SKM-1 treated with dmso at 0.1 percent for 144 hours (cell line): ENCODE measurements at regions not wholly inside any gene's neighbourhood (a gene's known extent, or its start where the extent isn't known, plus 50 kb on each side); places are given as distances from the start of the nearest gene placed in this dataset.
"Not testable (repeated sequence)": the region's sequence is repeated elsewhere in the genome, so short reads cannot be mapped to it uniquely, and the experiment has no call there.

Source experiments
- DNase-seq: peaks from one replicate; lab custom pipeline; 2025; ENCODE audit not compliant: unreplicated experiment; lab: John Stamatoyannopoulos, UW

DNA sequence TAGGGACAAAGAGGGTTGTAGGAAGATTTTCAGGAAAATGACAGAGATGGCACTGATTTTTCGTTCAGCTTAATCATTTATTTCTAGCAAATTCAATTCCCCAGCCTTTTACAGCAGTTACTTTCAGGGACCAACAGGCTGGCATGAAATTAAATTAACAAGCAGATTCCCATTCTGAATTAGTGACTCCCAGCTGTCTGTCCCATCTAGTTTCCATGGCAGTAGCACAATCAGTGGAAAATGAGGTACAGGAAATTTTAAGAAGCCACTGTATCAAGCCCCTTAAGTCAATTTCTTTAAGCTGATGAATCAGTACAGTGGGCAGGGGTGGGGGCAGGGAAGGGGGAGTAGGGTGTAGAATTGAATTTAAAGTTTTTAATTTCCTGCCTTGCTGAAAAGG lies 121.1 kb upstream of the TEX13C start:
- DNase-seq, result no peak

DNA sequence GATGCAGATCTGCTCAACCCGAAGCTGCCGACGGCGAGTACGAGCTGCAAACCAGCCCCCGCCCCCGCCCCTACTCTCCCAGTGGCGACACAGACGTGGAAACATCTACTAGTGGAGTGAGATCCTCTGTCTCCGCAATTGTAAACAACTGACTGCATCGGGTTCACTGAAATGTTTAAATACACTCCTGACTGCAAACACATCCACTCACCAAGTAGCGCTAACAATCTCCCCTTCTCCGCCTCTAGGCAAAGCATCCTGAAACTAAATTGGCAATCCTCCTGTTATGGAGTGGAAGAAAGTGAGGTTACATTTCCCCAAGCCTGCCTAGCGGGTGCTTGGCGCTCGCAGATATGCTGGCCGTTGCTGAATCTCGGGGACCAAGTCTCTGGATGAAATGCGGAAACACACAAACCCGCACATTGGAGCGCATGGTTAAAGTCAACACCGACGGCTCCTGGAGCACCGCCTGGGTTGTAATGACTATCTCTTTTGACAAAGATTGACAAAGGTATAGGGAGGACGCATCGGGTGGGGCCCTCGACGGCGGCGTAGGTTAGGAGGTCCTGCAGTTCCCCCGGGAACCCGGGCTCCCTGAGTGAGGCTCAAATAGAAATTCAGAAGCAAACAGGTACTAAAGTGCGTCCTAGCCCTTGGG lies 117.0 kb upstream of the TEX13C start:
- DNase-seq, result no peak

DNA sequence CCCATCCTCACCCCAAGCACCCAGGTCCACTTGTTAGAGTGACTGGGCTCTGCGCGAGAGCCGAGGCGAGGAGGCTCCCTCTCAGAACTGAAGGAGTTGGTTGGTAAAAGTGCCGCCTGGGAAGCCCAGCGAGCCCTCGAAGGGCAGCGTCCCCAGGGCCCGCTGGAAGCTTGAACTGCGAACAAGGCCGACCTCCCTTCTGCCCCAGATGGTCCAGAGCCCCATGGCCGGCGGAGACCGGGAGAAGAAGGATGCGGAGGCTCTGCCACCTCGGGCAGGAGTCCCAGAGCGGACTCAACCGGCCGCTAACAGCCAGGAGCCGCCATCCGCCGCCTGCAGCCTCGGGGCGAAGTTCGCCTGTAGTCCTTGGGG lies 116.3 kb upstream of the TEX13C start:
- no peak for DNase-seq

DNA sequence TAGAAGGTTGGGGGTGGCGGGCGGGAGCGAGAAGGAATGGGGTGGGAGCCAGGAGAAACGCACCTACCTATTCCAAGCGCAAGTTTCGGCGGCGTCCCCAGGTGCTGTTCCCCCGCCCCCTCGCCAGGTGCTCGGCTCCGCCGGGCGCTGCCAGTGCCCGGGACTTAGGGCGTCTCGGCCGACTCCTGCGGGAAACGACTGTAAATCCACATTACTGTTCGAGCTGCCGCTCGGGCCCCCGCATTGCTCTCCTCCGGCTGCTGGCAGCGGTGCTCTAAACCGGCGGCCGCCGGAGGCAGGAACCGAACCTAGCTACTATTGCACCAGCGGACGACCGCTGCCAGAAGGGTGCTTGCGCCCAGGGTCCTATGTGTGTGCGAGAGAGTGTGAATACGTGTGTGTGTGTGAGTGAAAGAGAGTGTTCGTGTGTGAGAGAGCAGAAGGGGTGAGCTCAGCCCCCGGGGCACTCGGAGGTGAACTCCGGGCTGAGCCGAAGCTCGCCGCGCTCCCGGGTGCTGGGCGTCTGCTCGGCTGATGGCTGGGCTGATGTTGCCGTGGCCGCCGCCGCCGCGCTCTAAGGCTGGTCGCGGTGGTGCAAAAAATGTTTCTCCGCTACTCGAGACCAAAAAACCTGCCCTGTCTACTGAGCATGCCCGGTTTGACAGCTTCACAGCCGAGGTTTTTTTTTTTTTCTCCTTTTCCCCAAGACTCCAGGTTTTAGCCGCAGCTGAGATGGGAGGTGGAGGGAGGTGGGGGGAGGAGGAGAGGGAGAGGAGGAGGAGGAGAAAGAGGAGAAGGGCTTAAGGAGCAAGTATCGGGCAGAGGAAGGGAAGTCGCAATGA lies 115.7 kb upstream of the TEX13C start:
- DNase-seq, result no peak

DNA sequence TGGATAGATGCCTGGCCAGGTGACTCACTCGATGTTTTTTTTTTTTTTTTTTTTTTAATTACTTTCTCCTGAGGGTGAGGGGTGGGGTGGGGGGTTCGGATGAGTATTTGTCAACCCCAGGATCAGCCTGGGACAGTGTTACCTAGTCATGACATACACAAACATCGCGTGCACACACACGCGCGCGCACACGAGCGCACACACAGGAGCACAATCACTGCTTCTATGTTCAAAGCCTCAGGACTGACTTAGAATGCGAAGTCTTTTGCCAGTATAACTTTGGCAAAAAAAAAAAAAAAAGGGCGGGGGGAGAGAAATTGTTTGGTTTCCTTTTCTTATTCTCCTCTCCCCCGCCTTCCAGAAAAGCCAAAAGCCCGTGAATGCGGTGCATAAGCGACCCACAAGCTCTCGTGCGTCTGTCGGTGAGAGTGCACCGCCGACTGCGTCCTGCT lies 115.0 kb upstream of the TEX13C start:
- no peak for DNase-seq

DNA sequence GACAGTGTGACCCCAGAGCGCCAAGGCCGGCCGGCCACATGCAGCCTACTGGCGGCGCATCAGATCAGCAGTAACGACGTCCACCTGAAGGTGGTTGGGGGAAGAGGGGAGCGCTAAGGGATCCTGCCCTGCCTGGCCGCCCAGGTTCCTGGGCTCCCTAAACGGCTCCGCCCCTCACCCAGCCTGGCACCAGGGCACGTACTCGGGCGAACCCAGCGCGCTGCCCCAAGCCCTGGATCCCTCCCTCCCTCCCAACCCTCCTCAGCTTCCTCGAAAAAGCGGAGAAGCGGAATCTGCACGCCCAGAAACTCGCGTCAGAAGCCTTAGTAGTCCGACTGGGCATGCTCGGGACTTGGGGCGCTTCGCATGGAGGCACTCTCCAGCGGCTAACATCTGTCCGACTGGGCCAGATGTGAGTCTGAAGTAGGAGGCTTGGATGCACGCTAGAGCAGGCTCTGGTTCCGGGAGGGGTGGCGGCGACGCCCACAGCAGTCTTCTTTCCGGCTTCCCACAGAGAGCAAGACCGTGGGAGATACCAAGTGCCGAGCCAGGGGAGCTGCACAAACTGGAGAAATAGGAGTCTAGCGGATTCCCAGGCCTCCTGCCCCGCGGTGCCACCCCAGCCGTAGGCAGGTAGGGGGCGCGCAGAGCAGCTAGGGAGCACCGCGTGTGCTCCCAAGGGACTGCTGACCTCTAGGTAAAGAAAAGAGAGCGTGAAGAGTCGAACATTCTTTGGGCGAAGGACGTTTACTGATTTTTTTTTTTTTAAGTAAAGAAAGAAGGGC lies 114.3 kb upstream of the TEX13C start:
- DNase-seq, result no peak

DNA sequence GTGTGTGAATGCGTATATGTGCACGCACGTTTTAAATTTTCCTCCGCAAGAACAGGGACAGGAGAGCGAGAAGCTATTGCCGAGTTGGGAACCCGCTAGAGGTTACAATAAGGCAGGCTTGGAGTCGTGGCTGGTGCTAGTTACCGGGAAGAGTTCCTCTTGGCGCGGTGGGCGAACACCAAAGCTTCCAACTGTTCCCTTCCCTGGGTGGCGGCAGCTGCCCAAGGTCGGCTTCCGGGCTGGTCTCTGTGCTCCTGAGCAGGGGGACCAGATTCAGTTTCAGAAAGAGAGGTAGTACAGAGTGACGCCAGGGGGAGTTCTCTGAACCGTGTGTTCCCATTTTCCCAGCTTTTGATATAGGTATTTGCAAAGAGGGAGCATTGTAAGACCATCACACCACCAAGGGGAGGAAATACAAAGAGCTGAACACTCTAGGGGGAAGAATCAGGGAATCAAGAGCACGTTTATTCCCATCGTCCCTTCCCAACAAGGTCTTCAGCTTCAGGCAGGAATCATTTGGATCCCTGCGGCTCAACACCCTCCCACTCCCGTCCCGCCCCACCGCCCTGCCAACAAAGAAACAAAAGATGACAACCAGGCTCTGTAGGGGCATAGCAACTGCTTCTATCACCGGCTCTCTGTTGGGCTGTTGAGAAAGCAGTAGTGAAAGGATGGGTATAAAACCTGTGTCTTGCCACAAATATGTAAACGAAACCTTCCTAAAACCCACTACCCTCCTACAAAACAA lies 113.6 kb upstream of the TEX13C start:
- no peak for DNase-seq

DNA sequence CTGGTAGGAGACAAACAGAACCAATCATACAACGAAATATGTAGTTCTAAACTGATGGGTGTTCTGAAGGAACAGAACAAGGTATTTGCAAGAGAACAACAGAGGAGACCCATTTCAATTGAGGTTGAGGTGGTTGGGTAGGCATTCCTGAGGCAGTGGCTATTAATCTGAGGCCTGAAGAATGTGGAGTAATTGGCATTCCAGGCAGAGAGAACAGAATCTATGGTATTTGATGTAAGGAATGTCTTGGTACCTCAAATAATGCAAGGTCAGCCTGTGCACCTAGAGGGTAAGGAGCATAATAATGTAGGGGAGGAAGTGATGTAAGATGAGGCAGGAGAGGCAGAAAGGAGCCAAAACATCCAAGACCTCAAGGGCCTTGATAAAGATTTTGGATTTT lies 109.5 kb upstream of the TEX13C start:
- DNase-seq, result no peak

DNA sequence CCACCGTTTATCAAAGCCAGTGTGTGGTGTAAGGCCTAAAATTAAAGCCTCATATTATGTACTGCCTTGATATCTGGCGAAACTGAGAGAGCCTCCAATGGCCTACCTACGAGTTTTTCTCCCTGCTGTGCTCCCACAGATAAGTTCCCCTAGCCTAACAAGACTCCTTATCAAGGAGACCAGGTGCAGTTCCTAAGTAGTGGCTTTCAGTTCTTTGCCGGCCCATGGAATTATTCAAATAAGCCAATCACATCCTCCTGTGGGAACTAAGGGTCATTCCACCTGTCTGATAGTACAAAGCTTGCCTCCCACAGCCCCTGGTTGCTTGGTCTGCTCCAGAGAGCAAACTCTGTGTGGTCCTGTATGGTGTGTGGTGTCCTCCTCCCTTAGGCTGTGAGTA lies 99.8 kb upstream of the TEX13C start:
- no peak for DNase-seq

DNA sequence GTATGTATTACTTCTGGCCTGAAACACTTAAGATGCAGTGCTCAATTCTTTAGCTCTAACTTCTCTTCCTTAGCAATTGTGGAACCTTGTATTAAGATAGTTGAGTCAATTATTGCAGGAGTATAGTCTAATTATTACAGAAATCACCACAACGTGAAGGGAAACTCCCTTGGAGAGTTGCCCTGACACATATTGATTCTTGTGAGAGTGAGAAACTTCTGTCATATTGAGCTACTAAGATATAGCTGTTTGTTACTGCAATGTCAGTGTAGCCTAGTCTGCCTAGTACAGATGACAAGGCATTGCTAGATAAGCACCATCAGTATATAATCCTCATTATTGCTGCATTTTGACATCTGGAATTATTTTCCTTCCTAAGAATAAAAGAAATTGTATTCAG lies 82.7 kb upstream of the TEX13C start:
- no peak for DNase-seq

DNA sequence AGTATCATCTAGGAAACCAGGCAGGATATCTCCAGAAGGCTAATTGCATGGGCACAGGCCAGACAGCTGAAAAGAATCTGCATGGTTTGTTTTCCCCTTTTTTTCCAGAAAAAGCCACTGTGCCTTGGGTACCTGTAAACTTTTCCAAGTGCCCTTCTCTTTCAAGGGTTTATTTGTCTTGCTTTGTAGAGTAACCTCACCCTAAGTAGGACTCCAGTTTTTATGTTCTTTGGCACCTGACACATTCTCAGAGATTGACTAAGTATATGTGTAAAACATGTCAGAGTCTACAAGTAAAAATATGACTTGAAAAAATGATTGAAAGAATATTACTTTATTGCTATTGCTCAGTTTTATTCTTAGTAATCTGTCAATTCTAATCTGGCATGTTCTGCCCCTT lies 70.7 kb upstream of the TEX13C start:
- no peak for DNase-seq

DNA sequence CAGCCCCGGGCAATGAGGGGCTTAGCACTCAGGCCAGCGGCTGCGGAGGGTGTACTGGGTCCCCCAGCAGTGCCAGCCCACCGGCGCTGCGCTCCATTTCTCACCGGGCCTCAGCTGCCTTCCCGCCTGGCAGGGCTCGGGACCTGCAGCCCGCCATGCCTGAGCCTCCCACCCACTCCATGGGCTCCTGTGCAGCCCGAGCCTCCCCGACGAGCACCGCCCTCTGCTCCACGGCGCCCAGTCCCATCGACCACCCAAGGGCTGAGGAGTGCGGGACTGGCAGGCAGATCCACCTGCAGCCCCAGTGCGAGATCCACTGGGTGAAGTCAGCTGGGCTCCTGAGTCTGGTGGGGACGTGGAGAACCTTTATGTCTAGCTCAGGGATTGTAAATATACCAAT lies 63.9 kb upstream of the TEX13C start:
- not testable (repeated sequence) for DNase-seq

DNA sequence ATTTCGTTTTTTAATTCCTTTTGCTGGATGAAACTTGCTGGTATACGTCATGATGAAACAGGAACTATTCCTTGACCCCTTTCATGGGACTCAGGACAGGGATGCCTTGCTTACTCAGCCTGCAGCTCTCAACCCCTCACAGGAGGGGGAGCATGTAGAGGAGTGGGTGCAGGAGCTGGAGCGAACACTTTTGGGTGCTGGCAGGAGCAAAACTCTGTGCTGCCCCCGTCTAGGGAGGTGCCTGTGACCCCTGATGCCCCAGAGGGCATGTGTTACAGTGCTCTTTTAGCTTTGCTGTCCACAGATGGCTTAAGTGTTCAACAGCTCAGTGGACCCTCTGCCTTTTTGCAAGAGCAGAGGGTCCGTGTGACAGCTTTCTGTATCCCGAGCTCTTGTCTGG lies 56.8 kb upstream of the TEX13C start:
- no peak for DNase-seq

DNA sequence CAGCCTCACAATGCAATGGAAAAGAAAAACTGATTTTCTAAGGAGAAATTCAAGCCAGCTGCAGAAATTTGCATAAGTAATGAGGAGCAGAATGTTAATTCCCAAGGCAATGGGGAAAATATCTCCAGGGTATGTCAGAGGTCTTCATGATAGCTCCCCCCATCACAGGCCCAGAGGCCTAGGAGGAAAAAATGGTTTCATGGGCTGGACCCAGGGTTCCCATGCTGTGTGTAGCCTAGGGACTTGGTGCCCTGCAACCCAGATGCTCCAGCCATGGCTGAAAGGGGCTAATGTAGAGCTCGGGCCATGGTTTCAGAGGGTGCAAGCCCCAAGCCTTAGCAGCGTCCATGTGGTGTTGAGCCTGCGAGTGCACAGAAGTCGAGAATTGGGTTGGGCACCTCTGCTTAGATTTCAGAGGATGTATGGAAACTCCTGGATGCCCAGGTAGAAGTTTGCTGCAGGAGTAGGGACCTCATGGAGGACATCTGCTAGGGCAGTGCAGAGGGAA lies 53.5 kb upstream of the TEX13C start:
- no peak for DNase-seq
